ENCODE measurements at regions not wholly inside any gene's neighbourhood (a gene's known extent, or its start where the extent isn't known, plus 50 kb on each side); places are given as distances from the start of the nearest gene placed in this dataset.
"Not testable (repeated sequence)": the region's sequence is repeated elsewhere in the genome, so short reads cannot be mapped to it uniquely, and the experiment has no call there.

DNA sequence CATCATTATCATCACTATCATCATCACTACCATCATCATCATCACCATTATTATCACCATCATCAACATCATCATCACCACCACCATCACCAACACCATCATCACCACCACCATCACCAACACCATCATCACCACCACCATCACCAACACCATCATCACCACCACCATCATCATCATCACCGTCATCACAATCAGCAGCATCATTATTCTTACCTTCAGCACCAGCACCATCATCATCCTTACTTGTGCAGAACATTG, 155.2 kb downstream of the ACTR3B start:
- TF ChIP-seq, protein P1, sequence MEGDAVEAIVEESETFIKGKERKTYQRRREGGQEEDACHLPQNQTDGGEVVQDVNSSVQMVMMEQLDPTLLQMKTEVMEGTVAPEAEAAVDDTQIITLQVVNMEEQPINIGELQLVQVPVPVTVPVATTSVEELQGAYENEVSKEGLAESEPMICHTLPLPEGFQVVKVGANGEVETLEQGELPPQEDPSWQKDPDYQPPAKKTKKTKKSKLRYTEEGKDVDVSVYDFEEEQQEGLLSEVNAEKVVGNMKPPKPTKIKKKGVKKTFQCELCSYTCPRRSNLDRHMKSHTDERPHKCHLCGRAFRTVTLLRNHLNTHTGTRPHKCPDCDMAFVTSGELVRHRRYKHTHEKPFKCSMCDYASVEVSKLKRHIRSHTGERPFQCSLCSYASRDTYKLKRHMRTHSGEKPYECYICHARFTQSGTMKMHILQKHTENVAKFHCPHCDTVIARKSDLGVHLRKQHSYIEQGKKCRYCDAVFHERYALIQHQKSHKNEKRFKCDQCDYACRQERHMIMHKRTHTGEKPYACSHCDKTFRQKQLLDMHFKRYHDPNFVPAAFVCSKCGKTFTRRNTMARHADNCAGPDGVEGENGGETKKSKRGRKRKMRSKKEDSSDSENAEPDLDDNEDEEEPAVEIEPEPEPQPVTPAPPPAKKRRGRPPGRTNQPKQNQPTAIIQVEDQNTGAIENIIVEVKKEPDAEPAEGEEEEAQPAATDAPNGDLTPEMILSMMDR (IDR thresholded peaks at IDR 0.05; ENCODE audit: low read depth, low read length, missing input control) = not testable (repeated sequence)
- TF ChIP-seq JUND (IDR thresholded peaks at IDR 0.05); TAF1 (conservative IDR thresholded peaks at IDR 0.05): not testable (repeated sequence)
- TF ChIP-seq, protein P2, sequence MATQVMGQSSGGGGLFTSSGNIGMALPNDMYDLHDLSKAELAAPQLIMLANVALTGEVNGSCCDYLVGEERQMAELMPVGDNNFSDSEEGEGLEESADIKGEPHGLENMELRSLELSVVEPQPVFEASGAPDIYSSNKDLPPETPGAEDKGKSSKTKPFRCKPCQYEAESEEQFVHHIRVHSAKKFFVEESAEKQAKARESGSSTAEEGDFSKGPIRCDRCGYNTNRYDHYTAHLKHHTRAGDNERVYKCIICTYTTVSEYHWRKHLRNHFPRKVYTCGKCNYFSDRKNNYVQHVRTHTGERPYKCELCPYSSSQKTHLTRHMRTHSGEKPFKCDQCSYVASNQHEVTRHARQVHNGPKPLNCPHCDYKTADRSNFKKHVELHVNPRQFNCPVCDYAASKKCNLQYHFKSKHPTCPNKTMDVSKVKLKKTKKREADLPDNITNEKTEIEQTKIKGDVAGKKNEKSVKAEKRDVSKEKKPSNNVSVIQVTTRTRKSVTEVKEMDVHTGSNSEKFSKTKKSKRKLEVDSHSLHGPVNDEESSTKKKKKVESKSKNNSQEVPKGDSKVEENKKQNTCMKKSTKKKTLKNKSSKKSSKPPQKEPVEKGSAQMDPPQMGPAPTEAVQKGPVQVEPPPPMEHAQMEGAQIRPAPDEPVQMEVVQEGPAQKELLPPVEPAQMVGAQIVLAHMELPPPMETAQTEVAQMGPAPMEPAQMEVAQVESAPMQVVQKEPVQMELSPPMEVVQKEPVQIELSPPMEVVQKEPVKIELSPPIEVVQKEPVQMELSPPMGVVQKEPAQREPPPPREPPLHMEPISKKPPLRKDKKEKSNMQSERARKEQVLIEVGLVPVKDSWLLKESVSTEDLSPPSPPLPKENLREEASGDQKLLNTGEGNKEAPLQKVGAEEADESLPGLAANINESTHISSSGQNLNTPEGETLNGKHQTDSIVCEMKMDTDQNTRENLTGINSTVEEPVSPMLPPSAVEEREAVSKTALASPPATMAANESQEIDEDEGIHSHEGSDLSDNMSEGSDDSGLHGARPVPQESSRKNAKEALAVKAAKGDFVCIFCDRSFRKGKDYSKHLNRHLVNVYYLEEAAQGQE (IDR thresholded peaks at IDR 0.05) = not testable (repeated sequence)
- TF ChIP-seq, protein P3, sequence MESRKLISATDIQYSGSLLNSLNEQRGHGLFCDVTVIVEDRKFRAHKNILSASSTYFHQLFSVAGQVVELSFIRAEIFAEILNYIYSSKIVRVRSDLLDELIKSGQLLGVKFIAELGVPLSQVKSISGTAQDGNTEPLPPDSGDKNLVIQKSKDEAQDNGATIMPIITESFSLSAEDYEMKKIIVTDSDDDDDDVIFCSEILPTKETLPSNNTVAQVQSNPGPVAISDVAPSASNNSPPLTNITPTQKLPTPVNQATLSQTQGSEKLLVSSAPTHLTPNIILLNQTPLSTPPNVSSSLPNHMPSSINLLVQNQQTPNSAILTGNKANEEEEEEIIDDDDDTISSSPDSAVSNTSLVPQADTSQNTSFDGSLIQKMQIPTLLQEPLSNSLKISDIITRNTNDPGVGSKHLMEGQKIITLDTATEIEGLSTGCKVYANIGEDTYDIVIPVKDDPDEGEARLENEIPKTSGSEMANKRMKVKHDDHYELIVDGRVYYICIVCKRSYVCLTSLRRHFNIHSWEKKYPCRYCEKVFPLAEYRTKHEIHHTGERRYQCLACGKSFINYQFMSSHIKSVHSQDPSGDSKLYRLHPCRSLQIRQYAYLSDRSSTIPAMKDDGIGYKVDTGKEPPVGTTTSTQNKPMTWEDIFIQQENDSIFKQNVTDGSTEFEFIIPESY (IDR thresholded peaks at IDR 0.05) = not testable (repeated sequence)

All from liver (tissue), 3 donors.